ENCODE measurements at regions not wholly inside any gene's neighbourhood (a gene's known extent, or its start where the extent isn't known, plus 50 kb on each side); places are given as distances from the start of the nearest gene placed in this dataset.
A peak's percentile ranks its signal among the peaks of the same experiment; 100 is the strongest.

- DNase-seq = no peak
- ATAC-seq = no peak
Measured at GRCh38 chr12:111196532-111196931, 172.4 kb downstream of the PHETA1 start.

- DNase-seq = no peak
- ATAC-seq = no peak
Measured at GRCh38 chr12:111195316-111195715, 173.6 kb downstream of the PHETA1 start.

GRCh38 chr12:111194703-111195051 is 174.2 kb downstream of the PHETA1 start:
- ATAC-seq (no peak), DNase-seq (no peak)

- ATAC-seq (no peak), DNase-seq (no peak)
Measured at GRCh38 chr12:111193977-111194702, 174.8 kb downstream of the PHETA1 start.

- ATAC-seq (no peak), DNase-seq (no peak)
Measured at GRCh38 chr12:111193496-111193895, 175.4 kb downstream of the PHETA1 start.

- DNase-seq = no peak
- no peak for ATAC-seq
Measured at GRCh38 chr12:111193067-111193466, 175.8 kb downstream of the PHETA1 start.

GRCh38 chr12:111192647-111193046 is 176.2 kb downstream of the PHETA1 start:
- DNase-seq (no peak), ATAC-seq (no peak)

GRCh38 chr12:111190741-111191526 is 178.0 kb downstream of the PHETA1 start:
- ATAC-seq = no peak
- no peak for DNase-seq

GRCh38 chr12:111189792-111190191 is 179.1 kb downstream of the PHETA1 start:
- DNase-seq (no peak), ATAC-seq (no peak)

GRCh38 chr12:111188436-111188835 is 180.5 kb downstream of the PHETA1 start:
- ATAC-seq (no peak), DNase-seq (no peak)

- ATAC-seq (no peak), DNase-seq (no peak)
Measured at GRCh38 chr12:111186347-111186746, 182.5 kb downstream of the PHETA1 start.

- no peak for ATAC-seq
- no peak for DNase-seq
Measured at GRCh38 chr12:111185889-111186227, 183.0 kb downstream of the PHETA1 start.

- ATAC-seq (no peak), DNase-seq (no peak)
Measured at GRCh38 chr12:111185206-111185888, 183.5 kb downstream of the PHETA1 start.

GRCh38 chr12:111184161-111184560 is 184.7 kb downstream of the PHETA1 start:
- ATAC-seq (no peak), DNase-seq (no peak)

- DNase-seq = no peak
- ATAC-seq = no peak
Measured at GRCh38 chr12:111183094-111183493, 185.8 kb downstream of the PHETA1 start.

- no peak for ATAC-seq
- no peak for DNase-seq
Measured at GRCh38 chr12:111182382-111182781, 186.5 kb downstream of the PHETA1 start.

GRCh38 chr12:111181143-111181726 is 187.7 kb downstream of the PHETA1 start:
- ATAC-seq = no peak
- DNase-seq = peak; percentile 7

- ATAC-seq (no peak), DNase-seq (no peak)
Measured at GRCh38 chr12:111180426-111181142, 188.3 kb downstream of the PHETA1 start.

GRCh38 chr12:111178181-111179081 is 190.5 kb downstream of the PHETA1 start:
- DNase-seq = no peak

GRCh38 chr12:111175396-111176094 is 193.3 kb downstream of the PHETA1 start:
- no peak for DNase-seq

More at GRCh38 chr12:111178181-111179081, 190.5 kb downstream of the PHETA1 start:
- ATAC-seq = no peak

More at GRCh38 chr12:111175396-111176094, 193.3 kb downstream of the PHETA1 start:
- ATAC-seq = no peak
